Kasumi-1 (cell line): ENCODE measurements at regions not wholly inside any gene's neighbourhood (a gene's known extent, or its start where the extent isn't known, plus 50 kb on each side); places are given as distances from the start of the nearest gene placed in this dataset.
"Not testable (repeated sequence)": the region's sequence is repeated elsewhere in the genome, so short reads cannot be mapped to it uniquely, and the experiment has no call there.

Experiments used
- DNase-seq, 2 experiments: peaks; one replicate each; lab custom pipeline; 2025; lab: John Stamatoyannopoulos, UW

DNA sequence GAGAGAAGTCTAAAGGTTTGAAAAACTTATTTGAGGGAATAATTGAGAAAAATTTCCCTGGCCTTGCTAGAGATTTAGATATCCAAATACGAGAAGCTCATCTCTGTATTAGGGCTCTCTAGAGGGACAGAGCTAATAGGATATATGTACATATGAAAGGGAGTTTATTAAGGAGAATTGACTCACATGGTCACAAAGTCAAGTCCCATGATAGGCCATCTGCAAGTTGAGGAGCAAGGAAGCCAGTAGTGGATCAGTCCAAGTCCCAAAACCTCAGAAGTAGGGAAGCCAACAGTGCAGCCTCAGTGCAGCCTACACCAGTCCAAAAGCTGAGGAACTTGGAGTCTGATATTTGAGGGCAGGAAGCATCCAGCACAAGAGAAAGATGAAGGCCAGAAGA lies 126.7 kb downstream of the PJA2 start:
- not testable (repeated sequence) for DNase-seq

DNA sequence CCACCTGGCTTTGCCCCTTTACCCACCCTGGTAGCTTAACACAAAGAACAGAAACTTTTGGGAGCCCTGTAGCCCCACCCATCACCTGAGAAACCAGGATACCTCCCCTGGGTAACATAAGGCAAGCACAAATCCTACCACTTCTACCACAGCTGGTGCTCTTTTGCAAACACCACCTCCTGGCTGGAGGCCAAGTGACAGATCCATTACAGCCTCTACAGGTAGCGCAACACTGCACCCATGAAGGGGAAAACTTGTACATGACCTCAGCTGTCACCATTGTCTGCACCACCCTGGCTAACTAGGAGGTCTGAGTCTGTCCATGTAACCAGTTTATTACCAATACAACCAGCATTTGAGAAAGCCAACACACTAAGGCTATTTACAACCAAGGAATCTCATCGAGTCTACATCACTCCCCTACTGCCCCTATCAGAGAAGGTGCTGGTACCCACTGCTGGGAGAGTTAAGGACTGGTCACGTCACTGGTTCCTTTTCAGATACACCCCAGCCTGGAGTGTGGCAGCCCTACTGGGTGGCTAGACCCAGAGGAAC lies 128.6 kb downstream of the PJA2 start:
- DNase-seq, result no peak

DNA sequence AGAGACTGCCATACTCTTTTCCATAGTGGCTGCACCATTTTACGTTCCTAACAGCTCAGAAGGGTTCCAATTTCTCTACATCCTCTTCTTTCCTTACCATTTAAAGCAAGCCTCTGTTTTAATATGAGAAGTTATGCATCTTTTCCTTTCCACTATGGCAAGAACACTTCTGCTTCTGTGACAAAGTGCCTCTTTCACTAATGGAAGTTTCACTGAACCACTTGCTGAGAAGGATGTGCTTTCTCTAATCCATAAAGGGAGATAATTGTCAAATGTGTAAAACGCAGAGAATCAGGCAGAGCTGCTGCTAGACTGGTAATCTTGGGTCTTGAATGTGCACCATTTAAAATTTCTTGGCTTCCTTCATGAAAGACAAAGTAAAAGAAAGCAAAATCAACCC lies 131.6 kb downstream of the PJA2 start:
- no peak for DNase-seq

DNA sequence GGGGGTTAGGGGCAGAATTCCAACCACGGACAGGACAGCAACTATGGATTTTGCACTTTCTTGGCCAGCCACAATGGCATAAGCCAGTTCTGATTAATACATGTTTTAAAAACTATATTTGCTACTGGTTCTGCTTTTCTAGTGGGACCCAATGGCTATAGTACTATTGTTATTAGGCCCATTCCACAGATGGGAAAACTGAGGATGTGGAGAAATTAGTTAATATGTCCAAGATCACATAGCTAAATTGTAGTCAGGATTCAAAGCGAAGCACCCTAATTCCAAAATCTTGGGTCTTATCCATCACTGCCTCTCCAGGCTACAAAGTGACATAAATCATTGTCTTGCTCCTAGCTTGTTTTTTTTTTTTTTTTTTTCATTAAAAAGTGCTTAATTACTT lies 133.9 kb downstream of the PJA2 start:
- no peak for DNase-seq

DNA sequence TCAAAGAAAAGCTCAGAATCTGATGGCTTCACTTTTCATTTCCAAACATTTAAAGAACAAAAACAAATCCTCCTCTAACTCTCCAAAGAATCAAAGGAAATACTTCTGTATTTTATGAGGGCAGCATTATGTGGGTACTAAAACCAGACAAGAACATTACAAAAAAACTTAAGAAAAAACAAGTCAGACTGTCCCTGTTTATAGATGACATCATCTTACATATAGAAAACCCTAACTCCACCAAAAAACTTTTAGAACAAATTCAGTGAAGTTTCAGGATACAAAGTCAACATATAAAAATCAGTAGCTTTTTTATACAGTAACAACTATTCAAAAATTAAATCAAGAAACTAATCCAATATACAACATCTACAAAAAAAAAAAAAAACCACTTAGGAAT lies 136.2 kb downstream of the PJA2 start:
- DNase-seq, result no peak

DNA sequence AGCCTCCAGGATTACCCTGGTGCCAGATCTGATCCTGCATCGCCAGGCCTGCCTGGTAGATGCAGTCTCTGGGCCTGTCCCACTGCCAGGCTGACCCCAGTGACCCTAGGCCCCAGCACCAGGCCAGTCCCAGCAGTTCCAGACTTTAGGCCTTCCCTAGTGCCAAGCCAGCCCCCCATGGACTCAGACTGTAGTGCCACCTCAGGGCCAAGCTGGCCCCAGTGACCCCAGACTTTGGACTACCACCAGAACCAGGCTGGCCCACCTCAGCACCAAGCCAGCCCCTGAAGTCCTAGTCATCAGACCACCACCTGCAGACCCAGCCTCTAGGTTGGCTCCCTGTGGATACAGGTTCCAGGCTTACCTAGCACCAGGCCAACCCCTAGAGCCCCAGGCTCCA lies 142.5 kb downstream of the PJA2 start:
- no peak for DNase-seq

DNA sequence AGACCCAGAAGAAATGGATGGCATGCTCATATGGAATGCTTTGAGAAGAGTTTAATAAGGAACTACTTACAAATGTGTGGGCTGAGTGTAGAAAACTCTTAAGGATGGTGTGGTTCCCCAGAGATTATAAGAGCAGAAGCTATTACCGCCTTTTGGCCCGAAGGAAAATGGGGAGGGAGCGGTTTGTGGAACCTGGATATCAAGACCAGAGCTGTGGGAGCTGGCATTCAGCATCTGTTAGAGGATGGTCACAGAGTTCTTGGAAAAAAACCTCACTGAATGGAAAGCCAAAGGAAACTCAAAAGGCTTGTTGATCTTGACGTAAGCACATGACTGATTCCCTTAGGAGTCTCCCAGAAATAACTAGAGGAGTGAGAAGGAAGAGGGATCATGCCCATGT lies 151.0 kb downstream of the PJA2 start:
- DNase-seq, result no peak

DNA sequence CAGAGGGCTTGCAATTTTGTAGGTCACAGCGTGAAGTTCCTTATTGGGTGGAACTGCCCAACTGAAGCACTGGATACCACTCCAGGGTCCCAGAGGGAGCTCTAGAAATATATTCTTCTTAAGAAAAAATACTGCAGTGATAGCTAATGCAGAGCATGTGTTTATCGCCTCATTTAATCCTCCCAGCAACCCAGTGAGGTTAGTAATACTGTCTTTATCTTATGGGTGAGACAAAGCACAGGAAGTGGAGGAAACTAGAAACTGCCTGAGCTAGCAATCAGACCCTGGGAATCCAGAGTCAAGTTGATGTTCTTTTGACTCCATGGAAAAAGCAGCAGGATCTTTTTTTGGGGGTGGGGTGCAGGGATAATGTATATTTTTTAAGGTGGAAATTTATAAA lies 153.3 kb downstream of the PJA2 start:
- peak in 1 of 2 experiments; percentile 2 for DNase-seq

DNA sequence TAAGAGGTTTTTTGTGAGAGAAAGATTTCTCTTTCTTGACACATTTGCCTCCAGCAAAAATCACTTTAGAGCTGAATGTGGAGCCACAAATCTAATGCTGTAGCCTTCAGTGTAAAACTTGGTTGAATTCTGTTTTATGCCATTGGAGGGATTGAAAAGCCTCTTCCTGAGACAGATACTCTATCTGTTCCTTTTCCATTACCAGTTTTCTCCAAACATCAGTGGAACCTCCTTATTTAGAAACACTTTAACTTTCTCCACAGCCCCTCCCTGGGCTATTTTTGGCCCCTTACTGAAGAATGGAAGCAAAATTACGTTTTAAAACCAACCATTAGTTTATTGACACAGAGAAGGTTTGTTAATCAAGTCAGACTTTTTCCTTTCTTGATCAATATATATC lies 155.3 kb downstream of the PJA2 start:
- no peak for DNase-seq

DNA sequence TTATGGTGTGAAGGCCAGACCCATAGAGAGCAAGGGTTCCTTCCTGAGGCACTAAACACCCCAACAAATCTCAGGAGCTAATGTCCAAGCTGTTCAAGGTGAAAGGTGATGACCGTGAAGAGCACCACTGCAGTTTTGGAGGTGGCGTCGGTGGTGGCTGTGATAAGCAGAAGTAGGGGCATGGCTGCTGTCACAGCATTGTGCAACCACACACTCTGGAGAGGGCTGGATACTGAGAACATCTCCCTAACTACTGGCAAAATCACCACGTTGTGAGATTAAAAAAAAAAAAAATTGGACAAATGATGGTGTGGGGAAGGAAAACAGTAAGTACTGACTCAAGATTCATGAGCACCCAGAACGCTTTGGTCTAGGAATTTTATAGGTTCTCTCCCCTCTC lies 156.5 kb downstream of the PJA2 start:
- peak in 1 of 2 experiments; percentile 10 for DNase-seq

DNA sequence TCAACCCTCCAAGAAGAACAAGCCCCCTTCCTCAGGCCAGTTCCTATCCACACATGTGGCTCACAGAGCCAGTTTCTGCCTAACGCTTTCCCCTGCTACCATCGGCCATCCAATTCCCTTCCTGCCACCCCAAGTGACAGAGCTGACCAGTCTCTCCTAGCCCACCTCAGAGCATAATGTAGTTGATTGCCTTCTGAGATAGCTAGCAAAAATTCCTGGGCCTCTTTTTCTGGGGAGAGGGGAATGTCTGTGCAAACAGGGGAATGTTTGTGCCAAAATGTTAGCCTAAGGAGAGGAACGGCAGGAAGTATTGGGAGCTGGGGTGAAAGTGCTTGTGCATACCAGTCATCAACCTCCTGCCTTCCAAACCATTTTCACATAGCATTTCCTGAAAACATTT lies 157.0 kb downstream of the PJA2 start:
- no peak for DNase-seq

DNA sequence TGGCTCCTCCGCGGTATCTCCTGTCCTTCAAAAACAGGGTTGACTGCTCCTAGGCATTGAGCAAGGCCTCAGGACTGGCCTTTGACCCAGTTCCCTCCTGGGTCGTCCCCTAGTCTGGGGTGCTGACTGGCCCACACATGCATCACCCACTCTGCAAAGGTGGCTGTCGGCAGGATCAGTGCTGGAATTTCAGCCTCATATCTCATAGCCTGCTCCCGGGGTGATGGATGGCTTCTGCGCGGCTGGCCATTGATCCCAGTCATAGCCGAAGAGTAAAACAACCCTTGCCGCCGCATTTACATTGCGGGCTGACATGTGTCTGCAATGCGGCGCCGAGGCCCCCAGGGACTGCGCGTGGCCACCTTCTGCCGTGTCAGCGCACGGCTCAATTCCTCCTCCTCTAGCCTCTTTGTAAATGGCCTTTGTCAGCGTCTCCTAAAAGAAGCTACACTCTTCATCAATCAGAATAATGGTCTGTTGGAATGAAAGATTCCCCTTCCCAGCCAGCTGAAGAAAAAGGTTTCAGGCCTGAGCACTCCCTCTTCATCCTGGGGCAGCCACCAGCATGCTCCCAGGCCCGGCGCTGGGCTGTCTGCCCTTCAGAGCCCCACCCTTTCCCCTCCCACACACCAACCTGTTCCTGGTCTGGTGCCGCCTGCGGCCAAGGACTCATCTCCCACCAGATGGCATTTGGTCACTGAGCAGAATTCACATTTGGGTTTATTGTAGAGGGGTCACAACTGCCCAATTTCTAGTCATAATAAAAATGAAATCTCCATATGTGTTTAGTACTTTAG lies 159.0 kb downstream of the PJA2 start:
- no peak for DNase-seq

DNA sequence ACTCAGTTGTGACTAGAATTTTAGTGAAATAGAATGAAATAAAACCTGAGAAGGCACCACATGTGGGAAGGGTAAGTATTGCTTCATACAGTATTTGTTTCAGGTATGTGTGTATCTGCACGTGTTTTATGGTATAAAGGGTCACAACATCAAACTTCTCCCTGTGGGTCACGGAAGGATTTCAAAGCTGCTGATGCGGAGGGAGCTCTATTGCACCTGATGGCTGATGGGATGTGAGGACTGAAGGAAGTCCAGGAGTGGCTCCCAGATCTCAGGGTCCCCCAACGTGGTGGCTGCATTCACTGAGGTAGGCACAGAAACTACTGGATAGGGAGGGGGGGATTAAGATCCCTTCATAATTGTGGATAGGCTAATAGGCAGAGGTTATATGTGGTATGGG lies 159.7 kb downstream of the PJA2 start:
- no peak for DNase-seq

DNA sequence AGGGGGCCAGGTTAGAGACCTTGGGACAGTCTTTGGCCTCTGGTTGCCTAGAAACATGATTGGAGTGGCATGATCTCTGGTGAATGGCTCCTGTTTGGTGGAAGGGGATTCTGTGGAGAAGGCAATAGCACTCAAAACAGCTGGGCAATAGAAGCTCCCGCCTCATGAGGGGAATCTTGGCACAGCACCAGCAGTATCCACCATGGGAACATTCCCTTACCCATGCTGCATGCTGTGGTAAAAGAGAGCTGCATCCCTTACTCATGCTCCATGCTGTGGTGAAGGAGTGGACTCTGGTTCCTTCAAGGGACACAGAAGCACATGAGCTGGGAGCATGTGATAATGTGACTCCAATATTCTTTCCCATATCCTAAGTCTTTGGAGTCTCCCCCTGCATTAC lies 160.6 kb downstream of the PJA2 start:
- DNase-seq, result no peak

DNA sequence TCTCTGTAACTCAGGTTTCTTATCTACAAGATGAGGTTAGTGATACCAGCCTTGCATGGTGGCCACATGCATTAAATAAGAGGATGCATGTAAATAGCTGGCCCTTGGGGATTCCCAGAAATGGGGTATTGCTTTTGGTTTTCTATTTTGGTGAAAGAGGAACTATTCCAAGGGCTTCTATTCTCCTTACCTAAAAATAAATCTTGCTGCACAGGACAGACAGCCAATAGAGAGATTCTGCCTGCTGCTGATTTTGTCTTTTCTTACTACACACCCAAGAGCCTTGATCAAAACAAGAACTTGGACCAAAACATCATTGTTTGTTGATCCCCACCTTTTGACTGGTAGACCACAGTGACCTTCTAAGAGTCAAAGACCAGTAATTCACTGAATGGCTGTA lies 161.8 kb downstream of the PJA2 start:
- peak in 1 of 2 experiments; percentile 2 for DNase-seq

DNA sequence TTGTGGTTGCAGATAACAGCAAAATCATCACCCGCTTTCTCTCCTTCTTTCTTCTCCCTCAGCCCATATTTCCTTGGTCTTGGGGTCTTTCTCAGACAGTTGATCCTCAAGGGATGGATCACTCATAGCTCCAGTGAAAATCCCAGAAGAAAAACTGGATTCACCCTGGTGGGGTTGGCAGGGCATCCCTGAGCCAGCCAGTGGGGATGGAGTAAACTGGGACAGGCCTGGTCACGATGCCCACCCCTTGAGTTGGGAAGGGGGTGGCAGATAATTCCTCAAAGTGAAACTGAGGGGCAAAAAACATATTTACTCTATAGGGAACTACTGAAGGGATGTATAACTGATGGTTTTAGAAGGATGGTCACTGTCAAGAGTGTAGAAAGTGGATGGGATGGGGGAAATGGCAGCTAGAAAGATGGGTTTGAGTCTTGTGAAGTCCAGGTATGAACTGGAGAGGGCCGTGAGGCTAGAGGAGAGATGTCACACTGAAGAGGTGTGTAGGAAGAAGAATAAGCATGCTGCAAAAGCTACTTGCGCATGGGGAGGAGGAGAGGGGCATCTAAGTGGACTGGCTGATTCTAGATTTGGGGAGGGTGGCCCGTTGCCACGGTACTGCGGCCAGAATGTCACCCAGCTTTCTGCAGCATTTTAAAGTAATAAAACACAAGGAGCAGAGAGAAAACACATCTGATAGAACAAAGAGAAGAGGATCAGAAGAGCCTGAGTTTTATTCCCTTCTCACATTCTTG lies 162.8 kb downstream of the PJA2 start:
- no peak for DNase-seq
